HEK293 (cell line): ENCODE measurements at regions not wholly inside any gene's neighbourhood (a gene's known extent, or its start where the extent isn't known, plus 50 kb on each side); places are given as distances from the start of the nearest gene placed in this dataset.

Source experiments
- CTCF ChIA-PET: fragments of 350-600 bp; formaldehyde crosslinking; extraction: SDS; loops from one replicate; lab custom pipeline; 2021; ENCODE audit warnings: antibody characterized with exemption; lab: Yijun Ruan, JAX
- POLR2A ChIA-PET: fragments of 300-600 bp; formaldehyde crosslinking; extraction: SDS; loops from one replicate; lab custom pipeline; 2020; ENCODE audit warnings: antibody characterized with exemption, inconsistent platforms; lab: Yijun Ruan, JAX
- H3K27ac ChIP-seq: fragments of 200-500 bp; sonication (Bioruptor generic); 2 replicates; pipeline ENCODE4 v1.5.1; 2014; ENCODE audit warnings: low read depth, low read length, control low read depth, inconsistent platforms; ENCODE audit errors: extremely low read depth
- H3K36me3 ChIP-seq, 2 experiments: fragments of 200-500 bp in 1 of 2; sonication (Bioruptor generic) in 1 of 2; 1 replicate in 1 of 2; 2 replicates in 1 of 2; pipeline ENCODE4 v1.5.1; 2014 to 2017; ENCODE audit warnings: inconsistent platforms in 2 of 2, low read length in 2 of 2; ENCODE audit not compliant: control insufficient read depth in 2 of 2, insufficient read depth in 1 of 2
- H3K4me1 ChIP-seq: fragments of 200-500 bp; sonication (Bioruptor generic); 2 replicates; pipeline ENCODE4 v1.5.1; 2014; ENCODE audit warnings: mild to moderate bottlenecking, low read length, inconsistent platforms; ENCODE audit not compliant: control insufficient read depth, insufficient read depth
- H3K4me3 ChIP-seq: 2 replicates; pipeline ENCODE4 v1.5.1; 2011; ENCODE audit warnings: low read depth, mild to moderate bottlenecking, control low read depth, low read length, moderate library complexity
- H3K9me3 ChIP-seq: fragments of 200-500 bp; sonication (Bioruptor generic); 2 replicates; pipeline ENCODE4 v1.5.1; 2014; ENCODE audit warnings: low read depth, low read length, inconsistent platforms; ENCODE audit not compliant: control insufficient read depth, insufficient read depth
- BCL11A ChIP-seq: fragments of 450-650 bp; formaldehyde crosslinking; IDR thresholded peaks from 2 replicates; pipeline ENCODE4 v1.5.1; 2016; ENCODE audit warnings: low read depth, missing biosample characterization, missing genetic modification characterization
- ZBTB1 ChIP-seq: fragments of 450-650 bp; formaldehyde crosslinking; IDR thresholded peaks from 2 replicates; pipeline ENCODE4 v1.5.1; 2016; ENCODE audit warnings: missing biosample characterization, missing genetic modification characterization
- ZBTB20 ChIP-seq: fragments of 450-650 bp; formaldehyde crosslinking; IDR thresholded peaks from 2 replicates; pipeline ENCODE4 v1.5.1; 2016; ENCODE audit warnings: missing biosample characterization, missing genetic modification characterization
- ZBTB7A ChIP-seq: fragments of 450-650 bp; formaldehyde crosslinking; IDR thresholded peaks from 2 replicates; pipeline ENCODE4 v1.5.1; 2016; ENCODE audit warnings: low read depth, missing biosample characterization, missing genetic modification characterization
- ZEB2 ChIP-seq: fragments of 450-650 bp; formaldehyde crosslinking; IDR thresholded peaks from 2 replicates; pipeline ENCODE4 v1.5.1; 2016; ENCODE audit warnings: missing biosample characterization, missing genetic modification characterization
- ZNF146 ChIP-seq: fragments of 450-650 bp; formaldehyde crosslinking; IDR thresholded peaks from 2 replicates; pipeline ENCODE4 v1.5.1; 2016; ENCODE audit warnings: missing biosample characterization, missing genetic modification characterization
- ZNF221 ChIP-seq: fragments of 450-650 bp; formaldehyde crosslinking; IDR thresholded peaks from 2 replicates; pipeline ENCODE4 v1.5.1; 2017; ENCODE audit warnings: missing biosample characterization, missing genetic modification characterization, borderline replicate concordance
- ZNF350 ChIP-seq: fragments of 450-650 bp; formaldehyde crosslinking; IDR thresholded peaks from 2 replicates; pipeline ENCODE4 v1.5.0; 2017; ENCODE audit warnings: missing biosample characterization, mild to moderate bottlenecking, missing genetic modification characterization
- ZXDB ChIP-seq: fragments of 450-650 bp; formaldehyde crosslinking; IDR thresholded peaks from 2 replicates; pipeline ENCODE4 v1.5.1; 2016; ENCODE audit warnings: missing biosample characterization, missing genetic modification characterization
- TF ChIP-seq, protein P1 (sequence below): fragments of 450-650 bp; formaldehyde crosslinking; IDR thresholded peaks from 2 replicates; pipeline ENCODE4 v1.5.1; 2017; ENCODE audit warnings: missing biosample characterization, missing genetic modification characterization
- TF ChIP-seq, protein P2 (sequence below): fragments of 450-650 bp; formaldehyde crosslinking; IDR thresholded peaks from 2 replicates; pipeline ENCODE4 v1.5.1; 2016; ENCODE audit warnings: missing biosample characterization, missing genetic modification characterization
- TF ChIP-seq, protein P3 (sequence below): fragments of 450-650 bp; formaldehyde crosslinking; IDR thresholded peaks from 2 replicates; pipeline ENCODE4 v1.5.1; 2016; ENCODE audit warnings: missing biosample characterization, missing genetic modification characterization
- TF ChIP-seq, protein P4 (sequence below): fragments of 450-650 bp; formaldehyde crosslinking; IDR thresholded peaks from 2 replicates; pipeline ENCODE4 v1.5.1; 2016; ENCODE audit warnings: missing biosample characterization, missing genetic modification characterization
- TF ChIP-seq, protein P5 (sequence below): fragments of 450-650 bp; formaldehyde crosslinking; IDR thresholded peaks from 2 replicates; pipeline ENCODE4 v1.5.1; 2016; ENCODE audit warnings: missing biosample characterization, missing genetic modification characterization

DNA sequence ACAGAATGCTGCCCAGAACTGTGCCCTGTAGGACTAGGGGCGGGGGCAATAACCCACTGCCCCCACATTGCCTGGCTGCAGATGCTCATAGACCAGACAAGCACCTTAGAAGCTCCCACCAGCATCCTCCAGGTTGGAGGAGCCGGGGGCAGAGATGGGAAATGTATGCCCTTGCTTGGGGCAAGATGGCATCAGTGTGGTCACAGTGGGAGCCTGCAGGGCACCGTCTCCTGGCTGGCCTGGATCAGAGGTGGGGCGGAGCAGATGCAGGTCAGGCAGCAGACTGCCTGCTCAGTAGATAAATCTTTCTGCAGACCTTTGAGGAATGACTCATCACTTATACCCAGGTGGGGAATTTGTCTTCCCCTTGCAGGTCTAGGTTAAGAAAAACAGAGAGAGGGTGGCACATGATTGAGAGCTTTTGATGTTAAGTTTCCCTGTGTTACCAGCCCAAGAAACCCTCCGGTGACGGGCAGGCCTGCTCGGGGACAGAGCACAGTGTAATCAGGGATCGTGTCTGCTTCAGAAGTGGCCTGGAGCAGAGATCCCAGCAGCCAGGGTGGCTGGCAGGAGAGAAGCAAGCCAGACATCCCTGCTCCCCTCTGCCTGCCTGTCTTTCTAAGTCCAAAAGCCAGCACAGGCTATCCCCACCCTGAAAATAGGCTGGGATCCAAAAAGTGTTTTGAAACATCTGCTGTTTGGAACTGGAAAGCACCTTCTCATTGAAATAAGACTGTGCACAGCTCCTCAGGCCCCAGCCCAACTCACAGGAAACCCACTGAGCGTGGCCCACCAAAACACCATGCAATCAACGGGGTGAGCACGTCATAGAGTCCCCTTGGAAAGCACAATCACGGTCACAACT is 50.7 kb upstream of the RPL38 start (continued):
- TF ChIP-seq, protein P1, sequence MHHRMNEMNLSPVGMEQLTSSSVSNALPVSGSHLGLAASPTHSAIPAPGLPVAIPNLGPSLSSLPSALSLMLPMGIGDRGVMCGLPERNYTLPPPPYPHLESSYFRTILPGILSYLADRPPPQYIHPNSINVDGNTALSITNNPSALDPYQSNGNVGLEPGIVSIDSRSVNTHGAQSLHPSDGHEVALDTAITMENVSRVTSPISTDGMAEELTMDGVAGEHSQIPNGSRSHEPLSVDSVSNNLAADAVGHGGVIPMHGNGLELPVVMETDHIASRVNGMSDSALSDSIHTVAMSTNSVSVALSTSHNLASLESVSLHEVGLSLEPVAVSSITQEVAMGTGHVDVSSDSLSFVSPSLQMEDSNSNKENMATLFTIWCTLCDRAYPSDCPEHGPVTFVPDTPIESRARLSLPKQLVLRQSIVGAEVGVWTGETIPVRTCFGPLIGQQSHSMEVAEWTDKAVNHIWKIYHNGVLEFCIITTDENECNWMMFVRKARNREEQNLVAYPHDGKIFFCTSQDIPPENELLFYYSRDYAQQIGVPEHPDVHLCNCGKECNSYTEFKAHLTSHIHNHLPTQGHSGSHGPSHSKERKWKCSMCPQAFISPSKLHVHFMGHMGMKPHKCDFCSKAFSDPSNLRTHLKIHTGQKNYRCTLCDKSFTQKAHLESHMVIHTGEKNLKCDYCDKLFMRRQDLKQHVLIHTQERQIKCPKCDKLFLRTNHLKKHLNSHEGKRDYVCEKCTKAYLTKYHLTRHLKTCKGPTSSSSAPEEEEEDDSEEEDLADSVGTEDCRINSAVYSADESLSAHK (tag by site-specific recombination) = no peak
- no peak for TF ChIP-seq BCL11A (tag by site-specific recombination)

DNA sequence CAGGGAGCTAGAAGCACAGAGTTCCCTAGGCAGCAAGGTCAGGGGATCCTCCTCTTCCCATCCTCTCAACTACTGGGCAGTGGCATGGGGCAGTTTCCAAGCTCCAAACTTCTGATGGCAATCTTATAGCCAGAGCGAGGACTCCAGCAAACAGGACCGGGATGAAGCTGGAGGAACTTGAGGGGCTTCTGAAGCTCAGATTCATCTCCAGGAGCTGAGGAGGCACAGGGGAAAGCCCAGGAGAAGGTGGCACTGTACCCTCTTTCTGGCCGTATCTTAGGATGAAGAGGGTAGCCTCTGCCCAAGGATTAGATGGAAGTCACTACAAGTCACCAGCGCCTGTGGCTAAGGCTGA is 50.0 kb upstream of the RPL38 start:
- POLR2A ChIA-PET = no interaction called here
- H3K27ac ChIP-seq = no peak overlapping the region
- CTCF ChIA-PET = interaction anchor here (0.7 to 2.2 kb wide), 6 partner anchors 23 to 129 kb away, joined by 3 to 13 read pairs (median 4); partner anchors contain the start of gene RPL38
- no peaks in the 10 kb centered on the region for H3K4me1 ChIP-seq
- H3K36me3 ChIP-seq = no peaks in the 10 kb centered on the region
- H3K4me3 ChIP-seq = no peak overlapping the region
- H3K9me3 ChIP-seq = no peaks in the 10 kb centered on the region
- TF ChIP-seq ZNF350 (tag by site-specific recombination) = no peak
- TF ChIP-seq ZBTB7A (tag by site-specific recombination) = no peak
- TF ChIP-seq ZNF221 = no peak
- TF ChIP-seq ZNF146 (tag by site-specific recombination) = no peak
- TF ChIP-seq, protein P2, sequence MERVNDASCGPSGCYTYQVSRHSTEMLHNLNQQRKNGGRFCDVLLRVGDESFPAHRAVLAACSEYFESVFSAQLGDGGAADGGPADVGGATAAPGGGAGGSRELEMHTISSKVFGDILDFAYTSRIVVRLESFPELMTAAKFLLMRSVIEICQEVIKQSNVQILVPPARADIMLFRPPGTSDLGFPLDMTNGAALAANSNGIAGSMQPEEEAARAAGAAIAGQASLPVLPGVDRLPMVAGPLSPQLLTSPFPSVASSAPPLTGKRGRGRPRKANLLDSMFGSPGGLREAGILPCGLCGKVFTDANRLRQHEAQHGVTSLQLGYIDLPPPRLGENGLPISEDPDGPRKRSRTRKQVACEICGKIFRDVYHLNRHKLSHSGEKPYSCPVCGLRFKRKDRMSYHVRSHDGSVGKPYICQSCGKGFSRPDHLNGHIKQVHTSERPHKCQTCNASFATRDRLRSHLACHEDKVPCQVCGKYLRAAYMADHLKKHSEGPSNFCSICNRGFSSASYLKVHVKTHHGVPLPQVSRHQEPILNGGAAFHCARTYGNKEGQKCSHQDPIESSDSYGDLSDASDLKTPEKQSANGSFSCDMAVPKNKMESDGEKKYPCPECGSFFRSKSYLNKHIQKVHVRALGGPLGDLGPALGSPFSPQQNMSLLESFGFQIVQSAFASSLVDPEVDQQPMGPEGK (tag by site-specific recombination) = no peak
- TF ChIP-seq ZEB2 (tag by site-specific recombination) = no peak
- TF ChIP-seq, protein P3, sequence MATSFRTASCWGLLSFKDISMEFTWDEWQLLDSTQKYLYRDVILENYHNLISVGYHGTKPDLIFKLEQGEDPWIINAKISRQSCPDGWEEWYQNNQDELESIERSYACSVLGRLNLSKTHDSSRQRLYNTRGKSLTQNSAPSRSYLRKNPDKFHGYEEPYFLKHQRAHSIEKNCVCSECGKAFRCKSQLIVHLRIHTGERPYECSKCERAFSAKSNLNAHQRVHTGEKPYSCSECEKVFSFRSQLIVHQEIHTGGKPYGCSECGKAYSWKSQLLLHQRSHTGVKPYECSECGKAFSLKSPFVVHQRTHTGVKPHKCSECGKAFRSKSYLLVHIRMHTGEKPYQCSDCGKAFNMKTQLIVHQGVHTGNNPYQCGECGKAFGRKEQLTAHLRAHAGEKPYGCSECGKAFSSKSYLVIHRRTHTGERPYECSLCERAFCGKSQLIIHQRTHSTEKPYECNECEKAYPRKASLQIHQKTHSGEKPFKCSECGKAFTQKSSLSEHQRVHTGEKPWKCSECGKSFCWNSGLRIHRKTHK (tag by site-specific recombination) = no peak
- TF ChIP-seq ZBTB20 (tag by site-specific recombination) = no peak
- TF ChIP-seq ZBTB1 (tag by site-specific recombination) = no peak
- TF ChIP-seq, protein P4, sequence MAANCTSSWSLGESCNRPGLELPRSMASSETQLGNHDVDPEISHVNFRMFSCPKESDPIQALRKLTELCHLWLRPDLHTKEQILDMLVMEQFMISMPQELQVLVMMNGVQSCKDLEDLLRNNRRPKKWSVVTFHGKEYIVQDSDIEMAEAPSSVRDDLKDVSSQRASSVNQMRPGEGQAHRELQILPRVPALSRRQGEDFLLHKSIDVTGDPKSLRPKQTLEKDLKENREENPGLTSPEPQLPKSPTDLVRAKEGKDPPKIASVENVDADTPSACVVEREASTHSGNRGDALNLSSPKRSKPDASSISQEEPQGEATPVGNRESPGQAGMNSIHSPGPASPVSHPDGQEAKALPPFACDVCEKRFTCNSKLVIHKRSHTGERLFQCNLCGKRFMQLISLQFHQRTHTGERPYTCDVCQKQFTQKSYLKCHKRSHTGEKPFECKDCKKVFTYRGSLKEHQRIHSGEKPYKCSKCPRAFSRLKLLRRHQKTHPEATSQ = no peak
- no peak for TF ChIP-seq ZXDB (tag by site-specific recombination)
- TF ChIP-seq, protein P5, sequence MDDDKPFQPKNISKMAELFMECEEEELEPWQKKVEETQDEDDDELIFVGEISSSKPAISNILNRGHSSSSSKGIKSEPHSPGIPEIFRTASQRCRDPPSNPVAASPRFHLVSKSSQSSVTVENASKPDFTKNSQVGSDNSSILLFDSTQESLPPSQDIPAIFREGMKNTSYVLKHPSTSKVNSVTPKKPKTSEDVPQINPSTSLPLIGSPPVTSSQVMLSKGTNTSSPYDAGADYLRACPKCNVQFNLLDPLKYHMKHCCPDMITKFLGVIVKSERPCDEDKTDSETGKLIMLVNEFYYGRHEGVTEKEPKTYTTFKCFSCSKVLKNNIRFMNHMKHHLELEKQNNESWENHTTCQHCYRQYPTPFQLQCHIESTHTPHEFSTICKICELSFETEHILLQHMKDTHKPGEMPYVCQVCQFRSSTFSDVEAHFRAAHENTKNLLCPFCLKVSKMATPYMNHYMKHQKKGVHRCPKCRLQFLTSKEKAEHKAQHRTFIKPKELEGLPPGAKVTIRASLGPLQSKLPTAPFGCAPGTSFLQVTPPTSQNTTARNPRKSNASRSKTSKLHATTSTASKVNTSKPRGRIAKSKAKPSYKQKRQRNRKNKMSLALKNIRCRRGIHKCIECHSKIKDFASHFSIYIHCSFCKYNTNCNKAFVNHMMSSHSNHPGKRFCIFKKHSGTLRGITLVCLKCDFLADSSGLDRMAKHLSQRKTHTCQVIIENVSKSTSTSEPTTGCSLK (tag by site-specific recombination) = no peak
- TF ChIP-seq, all 188 proteins: peak for 0
